Liver (tissue), 3 donors: ENCODE measurements at regions not wholly inside any gene's neighbourhood (a gene's known extent, or its start where the extent isn't known, plus 50 kb on each side); places are given as distances from the start of the nearest gene placed in this dataset.
A peak's percentile ranks its signal among the peaks of the same experiment; 100 is the strongest.

Experiments used
- EGR1 ChIP-seq, 2 donors: IDR thresholded peaks; 2 replicates each; pipeline ENCODE4 v1.6.1; 2016 to 2018; ENCODE audit warnings: antibody characterized with exemption in 2 of 2, low read depth in 2 of 2
- MAX ChIP-seq: IDR thresholded peaks from 2 replicates; pipeline ENCODE4 v1.6.1; 2016; ENCODE audit warnings: antibody characterized with exemption
- TAF1 ChIP-seq: conservative IDR thresholded peaks from 2 replicates; pipeline ENCODE4 v1.6.1; 2016; ENCODE audit warnings: antibody characterized with exemption, mild to moderate bottlenecking
- TF ChIP-seq, protein P1 (sequence below): fragments of 150-350 bp; IDR thresholded peaks from 2 replicates; pipeline ENCODE4 v1.5.1; 2017; ENCODE audit warnings: improper control_type of control experiment, low read depth, low read length; ENCODE audit not compliant: missing input control
- donor health status: healthy.
- donor health status: healthy.

DNA sequence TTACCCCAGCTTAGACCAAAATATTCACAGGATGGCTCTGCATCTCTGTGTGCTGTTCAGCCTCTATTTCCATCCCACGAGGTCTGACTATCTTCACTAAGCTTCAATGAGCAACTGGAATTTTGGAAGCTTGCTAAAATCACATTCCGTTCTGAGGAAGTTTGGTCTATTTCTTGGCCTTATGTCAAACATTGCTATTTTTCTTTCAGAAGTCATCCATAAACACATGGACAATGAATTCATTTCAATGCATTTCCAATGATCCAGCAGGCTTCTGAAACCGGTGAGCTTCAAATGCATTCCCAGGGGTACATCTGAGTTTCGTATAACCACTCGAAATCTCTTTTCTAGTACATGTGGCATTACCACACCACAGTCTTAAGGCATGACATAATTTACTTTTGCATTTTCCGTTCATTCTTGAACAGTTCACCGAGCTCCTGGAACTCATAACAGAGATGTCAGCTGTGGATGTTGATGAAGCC is 294.1 kb upstream of the KAZN start:
- TF ChIP-seq TAF1 (no peak), EGR1 (IDR thresholded peaks at IDR 0.05; ENCODE audit: low read depth in 2 of 2) (no peak), MAX (peak; percentile 25)
- TF ChIP-seq, protein P1, sequence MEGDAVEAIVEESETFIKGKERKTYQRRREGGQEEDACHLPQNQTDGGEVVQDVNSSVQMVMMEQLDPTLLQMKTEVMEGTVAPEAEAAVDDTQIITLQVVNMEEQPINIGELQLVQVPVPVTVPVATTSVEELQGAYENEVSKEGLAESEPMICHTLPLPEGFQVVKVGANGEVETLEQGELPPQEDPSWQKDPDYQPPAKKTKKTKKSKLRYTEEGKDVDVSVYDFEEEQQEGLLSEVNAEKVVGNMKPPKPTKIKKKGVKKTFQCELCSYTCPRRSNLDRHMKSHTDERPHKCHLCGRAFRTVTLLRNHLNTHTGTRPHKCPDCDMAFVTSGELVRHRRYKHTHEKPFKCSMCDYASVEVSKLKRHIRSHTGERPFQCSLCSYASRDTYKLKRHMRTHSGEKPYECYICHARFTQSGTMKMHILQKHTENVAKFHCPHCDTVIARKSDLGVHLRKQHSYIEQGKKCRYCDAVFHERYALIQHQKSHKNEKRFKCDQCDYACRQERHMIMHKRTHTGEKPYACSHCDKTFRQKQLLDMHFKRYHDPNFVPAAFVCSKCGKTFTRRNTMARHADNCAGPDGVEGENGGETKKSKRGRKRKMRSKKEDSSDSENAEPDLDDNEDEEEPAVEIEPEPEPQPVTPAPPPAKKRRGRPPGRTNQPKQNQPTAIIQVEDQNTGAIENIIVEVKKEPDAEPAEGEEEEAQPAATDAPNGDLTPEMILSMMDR = no peak
